ENCODE measurements at regions not wholly inside any gene's neighbourhood (a gene's known extent, or its start where the extent isn't known, plus 50 kb on each side); places are given as distances from the start of the nearest gene placed in this dataset.

DNA sequence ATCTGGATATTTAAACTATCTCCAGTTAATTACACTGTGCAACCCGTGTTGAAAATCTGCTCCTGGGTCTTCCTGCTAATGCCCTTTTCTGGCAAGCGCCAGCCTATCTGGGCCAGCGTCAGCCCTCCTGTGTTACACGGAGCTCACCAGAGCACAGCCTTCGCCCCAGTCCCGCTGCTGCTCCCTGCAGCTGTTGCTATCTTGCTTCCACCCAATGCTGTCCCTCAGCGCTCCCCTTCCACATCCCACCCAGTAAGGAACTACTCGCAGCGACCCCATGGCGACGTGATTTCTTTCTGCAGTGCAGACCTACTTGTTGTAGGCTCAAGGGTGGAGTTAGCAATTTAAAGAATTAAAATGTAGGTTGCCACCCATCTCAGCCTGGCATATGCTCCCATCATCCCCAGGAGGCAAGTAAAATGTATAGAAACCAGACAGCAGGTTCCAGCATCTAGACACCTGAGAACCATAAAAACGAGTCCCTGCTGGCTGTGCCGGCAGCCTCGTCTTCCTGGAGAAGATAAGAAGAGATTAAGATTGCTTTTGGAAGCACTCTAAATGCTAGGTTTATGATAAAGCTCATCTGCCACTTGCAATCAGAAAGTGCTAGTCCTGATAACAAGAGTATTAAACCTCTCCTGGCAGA lies 254.3 kb upstream of the FOXQ1 start:
- Histone ChIP-seq H3K36me3 (ENCODE audit: control insufficient read depth, low read depth, low read length) (no peaks in the 10 kb centered on the region), H3K9me3 (ENCODE audit: control insufficient read depth, low read depth, low read length) (no peaks in the 10 kb centered on the region), H3K27ac (ENCODE audit: low read length) (no peak overlapping the region), H3K4me1 (ENCODE audit: control insufficient read depth, low read depth, low read length) (peaks cover 5% of the 10 kb centered on the region), H3K9ac (ENCODE audit: low read length) (no peak overlapping the region), H3K27me3 (ENCODE audit: control insufficient read depth, insufficient read depth, low read length) (no peaks in the 10 kb centered on the region), H3K4me3 (ENCODE audit: low read length) (no peak overlapping the region)

DNA sequence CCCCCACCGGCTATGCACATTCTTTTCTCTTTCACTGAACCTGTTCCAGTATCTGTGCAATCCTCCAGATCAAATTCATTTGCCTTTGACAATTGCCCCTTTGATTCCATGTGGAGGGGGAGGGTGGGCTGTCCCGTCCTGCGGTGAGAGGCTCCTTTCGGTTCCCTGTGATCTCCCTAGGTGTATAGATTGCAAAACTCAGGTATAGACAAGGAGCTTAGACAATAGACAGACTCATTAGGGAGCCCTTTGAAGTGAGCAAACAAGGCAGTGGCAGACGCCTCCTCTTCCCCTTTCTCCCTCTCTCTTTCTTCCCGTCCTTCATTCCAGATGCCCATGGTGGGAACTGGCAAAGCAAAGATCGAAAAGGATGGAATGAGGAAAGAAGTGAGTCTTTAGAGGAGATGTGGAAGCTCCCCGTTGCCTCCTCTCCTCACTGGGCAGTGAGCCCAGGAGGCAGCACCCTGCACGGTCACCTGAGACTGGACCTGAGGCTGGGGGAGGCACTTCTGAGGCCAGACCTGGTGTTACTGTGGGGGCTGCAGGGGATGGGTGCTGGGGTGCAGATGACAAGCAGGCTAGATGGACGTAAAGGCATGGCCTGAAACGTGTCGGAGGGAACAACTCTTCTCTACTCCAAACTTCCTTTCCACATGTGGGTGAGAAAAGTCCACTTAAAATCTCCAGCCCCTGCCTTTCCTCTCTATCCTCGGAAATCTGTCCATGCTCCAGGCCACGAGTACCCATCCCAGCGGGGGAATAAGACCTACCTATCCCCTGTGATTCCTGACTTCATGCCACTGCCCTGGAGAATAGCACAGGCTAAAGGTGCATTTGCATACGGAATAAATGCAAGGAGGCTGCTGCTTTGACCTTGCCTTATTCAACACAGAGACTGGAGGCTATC lies 256.6 kb upstream of the FOXQ1 start:
- no peak overlapping the region for H3K4me3 ChIP-seq (ENCODE audit: low read length)
- peaks cover 5% of the 10 kb centered on the region for H3K4me1 ChIP-seq (ENCODE audit: control insufficient read depth, low read depth, low read length)
- no peak overlapping the region for H3K27ac ChIP-seq (ENCODE audit: low read length)
- H3K36me3 ChIP-seq (ENCODE audit: control insufficient read depth, low read depth, low read length), result no peaks in the 10 kb centered on the region
- no peaks in the 10 kb centered on the region for H3K27me3 ChIP-seq (ENCODE audit: control insufficient read depth, insufficient read depth, low read length)
- no peak overlapping the region for H3K9ac ChIP-seq (ENCODE audit: low read length)
- H3K9me3 ChIP-seq (ENCODE audit: control insufficient read depth, low read depth, low read length), result no peaks in the 10 kb centered on the region

- Histone ChIP-seq H3K4me1 (ENCODE audit: control insufficient read depth, low read depth, low read length) (peaks cover 5% of the 10 kb centered on the region), H3K36me3 (ENCODE audit: control insufficient read depth, low read depth, low read length) (no peaks in the 10 kb centered on the region), H3K9ac (ENCODE audit: low read length) (no peak overlapping the region), H3K9me3 (ENCODE audit: control insufficient read depth, low read depth, low read length) (no peaks in the 10 kb centered on the region), H3K4me3 (ENCODE audit: low read length) (no peak overlapping the region), H3K27me3 (ENCODE audit: control insufficient read depth, insufficient read depth, low read length) (no peaks in the 10 kb centered on the region), H3K27ac (ENCODE audit: low read length) (no peak overlapping the region)
These were observed 257.3 kb upstream of the FOXQ1 start for GRCh38 chr6:1054653-1055014.

DNA sequence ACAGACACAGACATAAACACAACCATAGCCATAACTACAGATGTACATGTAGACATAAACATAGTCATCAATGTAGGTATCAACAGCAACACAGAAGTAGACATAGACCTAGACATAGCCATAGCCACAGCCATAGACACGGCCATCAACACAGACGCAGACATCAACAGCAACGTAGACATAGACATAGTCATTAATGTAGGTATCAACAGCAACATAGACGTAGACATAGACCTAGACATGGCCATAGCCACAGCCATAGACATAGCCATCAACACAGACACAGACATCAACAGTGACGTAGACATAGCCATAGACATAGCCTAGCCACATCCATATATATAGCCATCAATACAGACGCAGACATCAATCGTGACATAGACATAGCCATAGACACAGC lies 258.3 kb upstream of the FOXQ1 start:
- Histone ChIP-seq H3K9ac (ENCODE audit: low read length) (no peak overlapping the region), H3K27ac (ENCODE audit: low read length) (no peak overlapping the region), H3K27me3 (ENCODE audit: control insufficient read depth, insufficient read depth, low read length) (no peaks in the 10 kb centered on the region), H3K4me3 (ENCODE audit: low read length) (no peak overlapping the region), H3K9me3 (ENCODE audit: control insufficient read depth, low read depth, low read length) (no peaks in the 10 kb centered on the region), H3K36me3 (ENCODE audit: control insufficient read depth, low read depth, low read length) (no peaks in the 10 kb centered on the region), H3K4me1 (ENCODE audit: control insufficient read depth, low read depth, low read length) (peaks cover 5% of the 10 kb centered on the region)

DNA sequence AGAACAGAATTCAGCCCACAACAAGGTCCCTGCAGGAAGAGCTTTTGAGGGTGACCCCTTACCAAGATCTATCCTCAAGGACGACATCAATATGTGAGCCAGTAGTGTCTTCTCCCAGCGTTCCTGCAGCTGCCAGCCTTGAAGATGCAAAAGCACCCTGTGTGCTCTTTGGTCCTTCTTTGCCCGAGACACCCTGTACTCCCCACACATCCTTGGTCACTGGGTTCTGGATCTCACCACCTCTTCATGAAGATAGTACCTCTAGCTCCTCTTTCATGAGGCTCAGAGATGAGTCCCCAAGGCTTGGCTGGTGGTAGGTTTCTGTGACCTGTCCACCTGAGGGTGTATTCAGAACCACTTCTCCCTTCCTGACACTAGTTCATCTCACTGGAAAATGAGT lies 259.6 kb upstream of the FOXQ1 start:
- H3K4me1 ChIP-seq (ENCODE audit: control insufficient read depth, low read depth, low read length), result peaks cover 5% of the 10 kb centered on the region
- no peaks in the 10 kb centered on the region for H3K36me3 ChIP-seq (ENCODE audit: control insufficient read depth, low read depth, low read length)
- H3K9me3 ChIP-seq (ENCODE audit: control insufficient read depth, low read depth, low read length), result no peaks in the 10 kb centered on the region
- no peak overlapping the region for H3K4me3 ChIP-seq (ENCODE audit: low read length)
- no peaks in the 10 kb centered on the region for H3K27me3 ChIP-seq (ENCODE audit: control insufficient read depth, insufficient read depth, low read length)
- H3K27ac ChIP-seq (ENCODE audit: low read length), result no peak overlapping the region
- no peak overlapping the region for H3K9ac ChIP-seq (ENCODE audit: low read length)

- H3K9ac ChIP-seq (ENCODE audit: low read length), result no peak overlapping the region
These were observed 262.0 kb upstream of the FOXQ1 start for GRCh38 chr6:1049900-1050299.

GRCh38 chr6:1049170-1049569 lies 262.7 kb upstream of the FOXQ1 start:
- H3K4me1 ChIP-seq (ENCODE audit: control insufficient read depth, low read depth, low read length), result no peaks in the 10 kb centered on the region
- no peaks in the 10 kb centered on the region for H3K9me3 ChIP-seq (ENCODE audit: control insufficient read depth, low read depth, low read length)
- H3K36me3 ChIP-seq (ENCODE audit: control insufficient read depth, low read depth, low read length), result no peaks in the 10 kb centered on the region
- no peak overlapping the region for H3K4me3 ChIP-seq (ENCODE audit: low read length)
- no peak overlapping the region for H3K27ac ChIP-seq (ENCODE audit: low read length)
- H3K9ac ChIP-seq (ENCODE audit: low read length), result no peak overlapping the region
- H3K27me3 ChIP-seq (ENCODE audit: control insufficient read depth, insufficient read depth, low read length), result no peaks in the 10 kb centered on the region

More at GRCh38 chr6:1049900-1050299, 262.0 kb upstream of the FOXQ1 start:
- Histone ChIP-seq H3K4me1 (ENCODE audit: control insufficient read depth, low read depth, low read length) (peaks cover 2% of the 10 kb centered on the region), H3K4me3 (ENCODE audit: low read length) (no peak overlapping the region), H3K9me3 (ENCODE audit: control insufficient read depth, low read depth, low read length) (no peaks in the 10 kb centered on the region), H3K27ac (ENCODE audit: low read length) (no peak overlapping the region), H3K36me3 (ENCODE audit: control insufficient read depth, low read depth, low read length) (no peaks in the 10 kb centered on the region), H3K27me3 (ENCODE audit: control insufficient read depth, insufficient read depth, low read length) (no peaks in the 10 kb centered on the region)

GRCh38 chr6:1047981-1048541 lies 263.8 kb upstream of the FOXQ1 start:
- Histone ChIP-seq H3K9me3 (ENCODE audit: control insufficient read depth, low read depth, low read length) (no peaks in the 10 kb centered on the region), H3K4me1 (ENCODE audit: control insufficient read depth, low read depth, low read length) (no peaks in the 10 kb centered on the region), H3K4me3 (ENCODE audit: low read length) (no peak overlapping the region)

GRCh38 chr6:1045239-1045638 lies 266.7 kb upstream of the FOXQ1 start:
- Histone ChIP-seq H3K27me3 (ENCODE audit: control insufficient read depth, insufficient read depth, low read length) (no peaks in the 10 kb centered on the region), H3K4me1 (ENCODE audit: control insufficient read depth, low read depth, low read length) (no peaks in the 10 kb centered on the region), H3K9ac (ENCODE audit: low read length) (no peak overlapping the region), H3K27ac (ENCODE audit: low read length) (no peak overlapping the region), H3K4me3 (ENCODE audit: low read length) (no peak overlapping the region), H3K9me3 (ENCODE audit: control insufficient read depth, low read depth, low read length) (no peaks in the 10 kb centered on the region), H3K36me3 (ENCODE audit: control insufficient read depth, low read depth, low read length) (no peaks in the 10 kb centered on the region)

More at GRCh38 chr6:1047981-1048541, 263.8 kb upstream of the FOXQ1 start:
- Histone ChIP-seq H3K36me3 (ENCODE audit: control insufficient read depth, low read depth, low read length) (no peaks in the 10 kb centered on the region), H3K9ac (ENCODE audit: low read length) (no peak overlapping the region), H3K27ac (ENCODE audit: low read length) (no peak overlapping the region), H3K27me3 (ENCODE audit: control insufficient read depth, insufficient read depth, low read length) (no peaks in the 10 kb centered on the region)

- H3K36me3 ChIP-seq (ENCODE audit: control insufficient read depth, low read depth, low read length), result no peaks in the 10 kb centered on the region
- no peak overlapping the region for H3K9ac ChIP-seq (ENCODE audit: low read length)
- H3K27me3 ChIP-seq (ENCODE audit: control insufficient read depth, insufficient read depth, low read length), result no peaks in the 10 kb centered on the region
- no peak overlapping the region for H3K27ac ChIP-seq (ENCODE audit: low read length)
- H3K4me3 ChIP-seq (ENCODE audit: low read length), result no peak overlapping the region
- no peaks in the 10 kb centered on the region for H3K4me1 ChIP-seq (ENCODE audit: control insufficient read depth, low read depth, low read length)
- no peaks in the 10 kb centered on the region for H3K9me3 ChIP-seq (ENCODE audit: control insufficient read depth, low read depth, low read length)
These were observed 267.7 kb upstream of the FOXQ1 start for GRCh38 chr6:1044040-1044836.

DNA sequence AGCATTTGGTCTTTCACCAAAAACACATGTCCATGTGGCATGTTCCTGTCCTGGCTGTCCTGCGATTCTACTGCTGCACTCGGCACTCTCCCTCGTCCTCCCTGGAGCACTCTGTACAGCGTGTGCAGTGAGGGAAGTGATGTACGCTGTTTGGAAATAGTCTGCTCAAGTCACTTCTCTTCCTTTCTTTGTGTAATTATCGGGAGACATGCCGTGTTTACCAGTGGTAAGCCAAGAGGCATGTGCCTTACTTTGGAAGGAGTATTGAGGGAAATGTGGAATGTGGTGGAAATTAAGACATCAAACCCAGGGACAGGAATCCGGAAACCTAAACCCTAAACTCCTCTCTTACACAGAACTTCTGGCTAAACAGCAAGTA lies 268.5 kb upstream of the FOXQ1 start:
- H3K27me3 ChIP-seq (ENCODE audit: control insufficient read depth, insufficient read depth, low read length), result no peaks in the 10 kb centered on the region
- H3K27ac ChIP-seq (ENCODE audit: low read length), result no peak overlapping the region
- H3K9me3 ChIP-seq (ENCODE audit: control insufficient read depth, low read depth, low read length), result no peaks in the 10 kb centered on the region
- no peak overlapping the region for H3K9ac ChIP-seq (ENCODE audit: low read length)
- H3K4me3 ChIP-seq (ENCODE audit: low read length), result no peak overlapping the region
- no peaks in the 10 kb centered on the region for H3K4me1 ChIP-seq (ENCODE audit: control insufficient read depth, low read depth, low read length)
- no peaks in the 10 kb centered on the region for H3K36me3 ChIP-seq (ENCODE audit: control insufficient read depth, low read depth, low read length)

Measured in iPS-18a (cell line).